ENCODE measurements at regions not wholly inside any gene's neighbourhood (a gene's known extent, or its start where the extent isn't known, plus 50 kb on each side); places are given as distances from the start of the nearest gene placed in this dataset.

GRCh38 chr2:15890124-15890754, 50.1 kb upstream of the MYCN start:
- TF ChIP-seq RARB (CRISPR knock-in tag; IDR thresholded peaks at IDR 0.05) (no peak), ZNF8 (CRISPR knock-in tag; IDR thresholded peaks at IDR 0.05) (no peak), TOX (CRISPR knock-in tag; IDR thresholded peaks at IDR 0.05; ENCODE audit: borderline replicate concordance) (no peak), ISL1 (CRISPR knock-in tag; IDR thresholded peaks at IDR 0.05) (no peak), PPARA (CRISPR knock-in tag; IDR thresholded peaks at IDR 0.05; ENCODE audit: borderline replicate concordance) (no peak), CREB5 (CRISPR knock-in tag; IDR thresholded peaks at IDR 0.05; ENCODE audit: low read depth) (no peak), PATZ1 (CRISPR knock-in tag; IDR thresholded peaks at IDR 0.05; ENCODE audit: borderline replicate concordance) (no peak), GLIS3 (CRISPR knock-in tag; IDR thresholded peaks at IDR 0.05) (no peak), ARNTL (CRISPR knock-in tag; IDR thresholded peaks at IDR 0.05; ENCODE audit: borderline replicate concordance, low read depth) (no peak), SNAI2 (CRISPR knock-in tag; IDR thresholded peaks at IDR 0.05) (no peak)
